ENCODE measurements at regions not wholly inside any gene's neighbourhood (a gene's known extent, or its start where the extent isn't known, plus 50 kb on each side); places are given as distances from the start of the nearest gene placed in this dataset.

- no peak overlapping the region for H3K27ac ChIP-seq (ENCODE audit: low read depth, low read length)
- CTCF ChIA-PET (ENCODE audit: partially characterized antibody) = interaction anchor here (0.9 to 4.9 kb wide), 5 partner anchors 10 to 242 kb away, joined by 3 to 21 read pairs (median 4); no protein-coding TSS in a partner anchor
- H3K4ac ChIP-seq (replicated peaks; ENCODE audit: insufficient read length, low read depth, low read length) = no peak overlapping the region
- H2BK15ac ChIP-seq (ENCODE audit: low read length) = no peak overlapping the region
- 70% methylated on average over 6 of the region's 6 CpGs; no CpG with 5 or more reads in 1 of the 2 experiments for WGBS, 2 experiments (ENCODE audit: extremely low coverage in 1 of 2, insufficient coverage in 1 of 2, insufficient read length in 1 of 2, insufficient replicate concordance in 2 of 2, low coverage in 1 of 2, low lambda C conversion rate in 2 of 2, missing lambda C conversion rate in 1 of 2)
- H3K4me3 ChIP-seq (ENCODE audit: extremely low read depth in 1 of 4, insufficient read depth in 2 of 4, low read depth in 3 of 4, low read length in 4 of 4) = no peak overlapping the region
- no peak overlapping the region for H3K9ac ChIP-seq (replicated peaks in 1 of 4; ENCODE audit: extremely low read depth in 1 of 4, low read depth in 3 of 4, low read length in 3 of 4)
- POLR2A ChIA-PET (ENCODE audit: partially characterized antibody) = no interaction called here
- H3K27me3 ChIP-seq (replicated peaks in 1 of 4; ENCODE audit: control insufficient read depth in 3 of 4, extremely low read depth in 1 of 4, insufficient read depth in 3 of 4, low read length in 3 of 4) = no peaks in the 10 kb centered on the region
- no peaks in the 10 kb centered on the region for H3K79me2 ChIP-seq (ENCODE audit: control insufficient read depth in 1 of 2, insufficient read depth in 2 of 2, low read length in 2 of 2)
- H3K36me3 ChIP-seq (ENCODE audit: control insufficient read depth in 2 of 4, insufficient read depth in 4 of 4, low read length in 3 of 4) = no peaks in the 10 kb centered on the region
- no peak overlapping the region for H3K14ac ChIP-seq (ENCODE audit: insufficient read length)
- FAIRE-seq = no peak
- H2AFZ ChIP-seq (ENCODE audit: low read length) = no peak overlapping the region
- H3K23ac ChIP-seq (ENCODE audit: insufficient read length) = no peak overlapping the region
- no peak overlapping the region for H3K4me2 ChIP-seq (ENCODE audit: insufficient read depth in 1 of 2, low read depth in 2 of 2, low read length in 2 of 2)
- TF ChIP-seq ATF3 (IDR thresholded peaks at IDR 0.05; ENCODE audit: insufficient read depth, low read depth, low read length) (no peak), TAF7 (optimal IDR thresholded peaks at IDR 0.05; ENCODE audit: borderline replicate concordance, low read depth, low read length) (no peak), RFX5 (IDR thresholded peaks at IDR 0.05; ENCODE audit: borderline replicate concordance, low read depth, low read length) (no peak)
- no peak overlapping the region for H4K5ac ChIP-seq (ENCODE audit: insufficient read length, low read depth, low read length)
- DNase-seq (ENCODE audit: low read depth in 1 of 2, low spot score in 2 of 2) = no peak
- H4K91ac ChIP-seq (replicated peaks; ENCODE audit: insufficient read length, low read length) = no peak overlapping the region
- no peak overlapping the region for H2BK5ac ChIP-seq (ENCODE audit: low read depth, low read length)
- no peak overlapping the region for H2AK5ac ChIP-seq (ENCODE audit: low read depth, low read length)
- H2BK120ac ChIP-seq (replicated peaks; ENCODE audit: low read depth, low read length) = no peak overlapping the region
- H3K4me1 ChIP-seq (replicated peaks in 1 of 4; ENCODE audit: control insufficient read depth in 3 of 4, insufficient read depth in 4 of 4, low read length in 3 of 4) = peaks cover 0 to 3% (median 1%) of the 10 kb centered on the region in 4 experiments; a peak in 3 of 7 replicates
- H3K79me1 ChIP-seq (ENCODE audit: low read depth, low read length) = no peaks in the 10 kb centered on the region
- H2BK12ac ChIP-seq (ENCODE audit: low read depth, low read length) = no peak overlapping the region
- H3K18ac ChIP-seq (ENCODE audit: extremely low read depth, low read length) = no peak overlapping the region
- no peak overlapping the region for H2BK20ac ChIP-seq (ENCODE audit: low read length)
- no peaks in the 10 kb centered on the region for H4K20me1 ChIP-seq (replicated peaks in 1 of 2; ENCODE audit: control insufficient read depth in 1 of 2, insufficient read depth in 2 of 2, low read length in 2 of 2)
- peaks cover 5 to 9% of the 10 kb centered on the region in 2 experiments for H3K9me3 ChIP-seq (ENCODE audit: insufficient read depth in 2 of 2, low read depth in 1 of 2, low read length in 1 of 2)
- H4K8ac ChIP-seq (ENCODE audit: extremely low read depth, insufficient read depth, low read length) = no peak overlapping the region
- no peaks in the 10 kb centered on the region for H3K23me2 ChIP-seq (ENCODE audit: low read depth, low read length)
- no peak overlapping the region for H3K56ac ChIP-seq (replicated peaks; ENCODE audit: insufficient read length, low read depth, low read length)
These were observed 65.2 kb downstream of the CLRN3 start for GRCh38 chr10:127827354-127828140.
